ENCODE measurements at regions not wholly inside any gene's neighbourhood (a gene's known extent, or its start where the extent isn't known, plus 50 kb on each side); places are given as distances from the start of the nearest gene placed in this dataset.

DNA sequence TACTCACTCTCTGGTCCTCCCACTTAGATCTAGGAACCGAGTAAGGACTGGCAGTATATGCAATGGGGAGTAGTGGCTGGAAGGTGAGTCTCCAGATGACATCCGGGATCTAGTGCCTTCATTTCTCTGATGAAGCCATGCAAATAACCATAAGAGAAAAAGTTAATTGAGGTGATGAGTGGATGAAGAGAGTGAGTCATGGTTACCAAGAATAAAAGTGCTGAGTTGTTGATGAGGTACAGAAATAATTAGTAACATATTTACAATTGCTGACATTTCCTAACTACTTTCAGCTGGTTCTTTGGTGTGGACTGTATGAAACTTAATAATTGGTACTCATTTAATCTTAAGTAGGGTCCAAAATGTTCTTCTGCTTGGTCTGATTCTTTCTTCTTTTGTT, 146.7 kb upstream of the PITX2 start:
- intact Hi-C loops (cut with micrococcal nuclease; ENCODE audit: unreplicated experiment) (no loop called here), in situ Hi-C loops (cut with MboI) (no loop called here)
- Histone ChIP-seq H3K4me1 (ENCODE audit: control insufficient read depth, insufficient read depth, low read length) (no peaks in the 10 kb centered on the region), H3K9me3 (replicated peaks; ENCODE audit: control insufficient read depth, insufficient read depth, low read length) (no peaks in the 10 kb centered on the region), H3K4me3 (no peak overlapping the region), H3K36me3 (ENCODE audit: control insufficient read depth in 2 of 2, insufficient read depth in 2 of 2, low read length in 1 of 2) (no peaks in the 10 kb centered on the region), H3K27ac (ENCODE audit: control insufficient read depth, insufficient read depth) (no peak overlapping the region), H3K79me2 (ENCODE audit: control insufficient read depth, insufficient read depth, low read length) (no peaks in the 10 kb centered on the region), H4K20me1 (ENCODE audit: control insufficient read depth, insufficient read depth) (no peaks in the 10 kb centered on the region), H3K4me2 (ENCODE audit: control insufficient read depth, insufficient read depth) (no peak overlapping the region), H3K9ac (ENCODE audit: control insufficient read depth, insufficient read depth, low read length) (no peak overlapping the region), H2AFZ (ENCODE audit: control insufficient read depth, low read depth, low read length) (no peak overlapping the region), H3K27me3 (replicated peaks in 1 of 2; ENCODE audit: control insufficient read depth in 2 of 2, insufficient read depth in 2 of 2, low read length in 1 of 2) (no peaks in the 10 kb centered on the region)
- ChIA-PET CTCF (no interaction called here), POLR2A (no interaction called here), SMC1A (ENCODE audit: uncharacterized antibody, unreplicated experiment) (no interaction called here), RAD21 (ENCODE audit: unreplicated experiment) (no interaction called here)
- FAIRE-seq (no peak), ATAC-seq (no peak), DNase-seq (ENCODE audit: low read depth, low spot score) (no peak)
- TF ChIP-seq RAD51 (IDR thresholded peaks at IDR 0.05), result no peak
- TF ChIP-seq, protein P1, sequence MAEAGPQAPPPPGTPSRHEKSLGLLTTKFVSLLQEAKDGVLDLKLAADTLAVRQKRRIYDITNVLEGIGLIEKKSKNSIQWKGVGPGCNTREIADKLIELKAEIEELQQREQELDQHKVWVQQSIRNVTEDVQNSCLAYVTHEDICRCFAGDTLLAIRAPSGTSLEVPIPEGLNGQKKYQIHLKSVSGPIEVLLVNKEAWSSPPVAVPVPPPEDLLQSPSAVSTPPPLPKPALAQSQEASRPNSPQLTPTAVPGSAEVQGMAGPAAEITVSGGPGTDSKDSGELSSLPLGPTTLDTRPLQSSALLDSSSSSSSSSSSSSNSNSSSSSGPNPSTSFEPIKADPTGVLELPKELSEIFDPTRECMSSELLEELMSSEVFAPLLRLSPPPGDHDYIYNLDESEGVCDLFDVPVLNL (IDR thresholded peaks at IDR 0.05; ENCODE audit: low read depth, low read length), result no peak
- no peak for TF ChIP-seq FOS (IDR thresholded peaks at IDR 0.05; ENCODE audit: borderline replicate concordance, extremely low read depth, insufficient read length)
- no peak for TF ChIP-seq ASH2L (IDR thresholded peaks at IDR 0.05; ENCODE audit: borderline replicate concordance, low read depth)
- no peak for TF ChIP-seq MTA2 (IDR thresholded peaks at IDR 0.05; ENCODE audit: low read depth)
- TF ChIP-seq, protein P2, sequence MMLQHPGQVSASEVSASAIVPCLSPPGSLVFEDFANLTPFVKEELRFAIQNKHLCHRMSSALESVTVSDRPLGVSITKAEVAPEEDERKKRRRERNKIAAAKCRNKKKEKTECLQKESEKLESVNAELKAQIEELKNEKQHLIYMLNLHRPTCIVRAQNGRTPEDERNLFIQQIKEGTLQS (IDR thresholded peaks at IDR 0.05; ENCODE audit: borderline replicate concordance, extremely low read depth, low read depth, low read length), result no peak
- TF ChIP-seq, protein P3, sequence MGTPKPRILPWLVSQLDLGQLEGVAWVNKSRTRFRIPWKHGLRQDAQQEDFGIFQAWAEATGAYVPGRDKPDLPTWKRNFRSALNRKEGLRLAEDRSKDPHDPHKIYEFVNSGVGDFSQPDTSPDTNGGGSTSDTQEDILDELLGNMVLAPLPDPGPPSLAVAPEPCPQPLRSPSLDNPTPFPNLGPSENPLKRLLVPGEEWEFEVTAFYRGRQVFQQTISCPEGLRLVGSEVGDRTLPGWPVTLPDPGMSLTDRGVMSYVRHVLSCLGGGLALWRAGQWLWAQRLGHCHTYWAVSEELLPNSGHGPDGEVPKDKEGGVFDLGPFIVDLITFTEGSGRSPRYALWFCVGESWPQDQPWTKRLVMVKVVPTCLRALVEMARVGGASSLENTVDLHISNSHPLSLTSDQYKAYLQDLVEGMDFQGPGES (IDR thresholded peaks at IDR 0.05), result no peak
- TF ChIP-seq CREM (IDR thresholded peaks at IDR 0.05; ENCODE audit: low read depth), result no peak
- TF ChIP-seq ESRRA (IDR thresholded peaks at IDR 0.05; ENCODE audit: low read length), result no peak
- TF ChIP-seq, protein P4, sequence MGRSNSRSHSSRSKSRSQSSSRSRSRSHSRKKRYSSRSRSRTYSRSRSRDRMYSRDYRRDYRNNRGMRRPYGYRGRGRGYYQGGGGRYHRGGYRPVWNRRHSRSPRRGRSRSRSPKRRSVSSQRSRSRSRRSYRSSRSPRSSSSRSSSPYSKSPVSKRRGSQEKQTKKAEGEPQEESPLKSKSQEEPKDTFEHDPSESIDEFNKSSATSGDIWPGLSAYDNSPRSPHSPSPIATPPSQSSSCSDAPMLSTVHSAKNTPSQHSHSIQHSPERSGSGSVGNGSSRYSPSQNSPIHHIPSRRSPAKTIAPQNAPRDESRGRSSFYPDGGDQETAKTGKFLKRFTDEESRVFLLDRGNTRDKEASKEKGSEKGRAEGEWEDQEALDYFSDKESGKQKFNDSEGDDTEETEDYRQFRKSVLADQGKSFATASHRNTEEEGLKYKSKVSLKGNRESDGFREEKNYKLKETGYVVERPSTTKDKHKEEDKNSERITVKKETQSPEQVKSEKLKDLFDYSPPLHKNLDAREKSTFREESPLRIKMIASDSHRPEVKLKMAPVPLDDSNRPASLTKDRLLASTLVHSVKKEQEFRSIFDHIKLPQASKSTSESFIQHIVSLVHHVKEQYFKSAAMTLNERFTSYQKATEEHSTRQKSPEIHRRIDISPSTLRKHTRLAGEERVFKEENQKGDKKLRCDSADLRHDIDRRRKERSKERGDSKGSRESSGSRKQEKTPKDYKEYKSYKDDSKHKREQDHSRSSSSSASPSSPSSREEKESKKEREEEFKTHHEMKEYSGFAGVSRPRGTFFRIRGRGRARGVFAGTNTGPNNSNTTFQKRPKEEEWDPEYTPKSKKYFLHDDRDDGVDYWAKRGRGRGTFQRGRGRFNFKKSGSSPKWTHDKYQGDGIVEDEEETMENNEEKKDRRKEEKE (IDR thresholded peaks at IDR 0.05), result no peak
- no peak for TF ChIP-seq SP1 (IDR thresholded peaks at IDR 0.05; ENCODE audit: low read depth, low read length)
- TF ChIP-seq, protein P5, sequence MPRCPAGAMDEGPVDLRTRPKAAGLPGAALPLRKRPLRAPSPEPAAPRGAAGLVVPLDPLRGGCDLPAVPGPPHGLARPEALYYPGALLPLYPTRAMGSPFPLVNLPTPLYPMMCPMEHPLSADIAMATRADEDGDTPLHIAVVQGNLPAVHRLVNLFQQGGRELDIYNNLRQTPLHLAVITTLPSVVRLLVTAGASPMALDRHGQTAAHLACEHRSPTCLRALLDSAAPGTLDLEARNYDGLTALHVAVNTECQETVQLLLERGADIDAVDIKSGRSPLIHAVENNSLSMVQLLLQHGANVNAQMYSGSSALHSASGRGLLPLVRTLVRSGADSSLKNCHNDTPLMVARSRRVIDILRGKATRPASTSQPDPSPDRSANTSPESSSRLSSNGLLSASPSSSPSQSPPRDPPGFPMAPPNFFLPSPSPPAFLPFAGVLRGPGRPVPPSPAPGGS (IDR thresholded peaks at IDR 0.05; ENCODE audit: borderline replicate concordance, insufficient read depth, low read depth, low read length, poor library complexity, severe bottlenecking), result no peak
- TF ChIP-seq PAX5 (IDR thresholded peaks at IDR 0.05; ENCODE audit: borderline replicate concordance, low read depth, low read length), result no peak
- TF ChIP-seq ZNF207 (IDR thresholded peaks at IDR 0.05; ENCODE audit: borderline replicate concordance), result no peak
- TF ChIP-seq POLR2A (IDR thresholded peaks at IDR 0.05; ENCODE audit: low read depth, low read length), result no peak
- TF ChIP-seq HDAC2 (IDR thresholded peaks at IDR 0.05), result no peak
- TF ChIP-seq FOXK2 (IDR thresholded peaks at IDR 0.05), result no peak
- no peak for TF ChIP-seq ZZZ3 (IDR thresholded peaks at IDR 0.05; ENCODE audit: control insufficient read depth, insufficient read length, low read depth)
- BruUV-seq (replicated peaks), result no TSS peak
- 18% methylated on average over 2 of the region's 2 CpGs for WGBS (ENCODE audit: insufficient coverage, insufficient replicate concordance, low lambda C conversion rate, missing lambda C conversion rate)
